Hepatic stellate cell (primary cell): ENCODE measurements at regions not wholly inside any gene's neighbourhood (a gene's known extent, or its start where the extent isn't known, plus 50 kb on each side); places are given as distances from the start of the nearest gene placed in this dataset.
"Not testable (repeated sequence)": the region's sequence is repeated elsewhere in the genome, so short reads cannot be mapped to it uniquely, and the experiment has no call there.

Source experiments
- DNase-seq: peaks from one replicate; pipeline ENCODE4 v3.0.0; 2011; ENCODE audit warnings: low spot score

GRCh38 chr10:44742248-44742647 lies 168.9 kb upstream of the TMEM72 start:
- DNase-seq: no peak

DNA sequence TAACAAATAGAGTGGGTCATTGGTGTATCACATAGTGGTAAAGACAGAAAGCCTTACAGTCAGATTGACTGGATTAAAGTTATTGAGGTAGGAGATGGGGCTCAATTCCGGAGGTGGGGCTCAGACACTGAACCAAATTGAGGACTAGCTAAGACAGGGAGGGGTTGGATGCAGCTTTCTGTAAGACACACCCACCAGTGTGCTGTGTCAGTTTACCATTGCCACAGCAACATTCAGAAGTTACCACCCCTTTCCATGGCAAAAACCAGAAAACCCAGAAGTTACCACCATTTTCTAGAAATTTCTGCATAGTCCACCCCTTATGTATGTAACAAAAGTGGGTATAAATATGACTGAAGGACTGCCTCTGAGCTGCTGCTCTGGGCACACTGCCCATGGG lies 167.6 kb upstream of the TMEM72 start:
- DNase-seq: no peak

GRCh38 chr10:44745920-44746319 lies 165.2 kb upstream of the TMEM72 start:
- DNase-seq: no peak

DNA sequence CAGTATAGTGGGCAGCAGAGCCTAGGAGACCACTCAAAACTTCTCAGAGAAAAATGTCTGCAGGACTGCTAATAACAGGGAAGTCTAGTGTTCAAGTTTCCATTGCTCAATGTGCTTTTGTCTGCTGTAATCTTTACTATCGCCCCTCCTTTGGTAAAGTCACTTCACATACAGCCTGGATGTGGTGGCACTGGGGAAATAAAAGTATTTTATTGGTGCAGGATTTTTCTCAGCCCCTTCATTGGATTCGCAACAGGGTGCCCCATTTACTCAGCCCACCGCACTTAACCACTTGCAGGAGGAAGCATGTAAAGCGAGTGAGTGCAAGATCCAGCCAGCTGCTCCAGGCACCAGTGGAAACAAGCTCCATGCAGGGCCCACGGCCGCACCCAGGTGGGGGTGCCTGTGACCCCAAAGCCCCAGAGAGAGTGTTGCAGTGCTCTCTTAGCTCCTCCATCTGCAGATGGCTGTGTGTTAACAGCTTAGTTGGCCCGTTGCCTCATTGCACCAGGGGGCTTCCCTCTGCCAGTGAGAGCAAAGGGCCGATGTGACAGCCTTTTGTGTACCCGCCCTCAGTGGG lies 163.5 kb upstream of the TMEM72 start:
- no peak for DNase-seq

- no peak for DNase-seq
Observed at GRCh38 chr10:44749151-44749550, 162.0 kb upstream of the TMEM72 start.

GRCh38 chr10:44752451-44753441 lies 158.4 kb upstream of the TMEM72 start:
- DNase-seq: peak; percentile 63

GRCh38 chr10:44754355-44754754 lies 156.8 kb upstream of the TMEM72 start:
- DNase-seq: not testable (repeated sequence)

DNA sequence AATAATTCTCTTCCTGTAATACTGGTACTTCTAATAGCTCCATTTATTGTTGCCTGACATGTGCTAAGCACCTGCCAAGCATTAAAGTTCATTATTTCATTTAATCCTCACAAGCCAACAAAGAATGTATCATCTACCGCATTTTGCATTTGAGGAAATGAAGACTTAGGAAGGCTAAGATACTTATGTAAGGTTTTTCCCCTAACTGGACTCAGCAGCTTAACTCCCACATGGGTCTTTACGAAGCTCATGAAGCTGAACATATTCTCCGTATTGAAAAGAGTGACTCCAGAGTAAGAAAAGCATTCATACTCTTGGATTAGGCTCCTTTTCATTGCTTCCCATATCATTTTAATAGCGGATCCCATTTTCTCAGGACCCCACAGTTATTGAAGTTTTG lies 155.7 kb upstream of the TMEM72 start:
- DNase-seq: no peak

- DNase-seq: peak; percentile 34
Observed at GRCh38 chr10:44756216-44756615, 154.9 kb upstream of the TMEM72 start.

DNA sequence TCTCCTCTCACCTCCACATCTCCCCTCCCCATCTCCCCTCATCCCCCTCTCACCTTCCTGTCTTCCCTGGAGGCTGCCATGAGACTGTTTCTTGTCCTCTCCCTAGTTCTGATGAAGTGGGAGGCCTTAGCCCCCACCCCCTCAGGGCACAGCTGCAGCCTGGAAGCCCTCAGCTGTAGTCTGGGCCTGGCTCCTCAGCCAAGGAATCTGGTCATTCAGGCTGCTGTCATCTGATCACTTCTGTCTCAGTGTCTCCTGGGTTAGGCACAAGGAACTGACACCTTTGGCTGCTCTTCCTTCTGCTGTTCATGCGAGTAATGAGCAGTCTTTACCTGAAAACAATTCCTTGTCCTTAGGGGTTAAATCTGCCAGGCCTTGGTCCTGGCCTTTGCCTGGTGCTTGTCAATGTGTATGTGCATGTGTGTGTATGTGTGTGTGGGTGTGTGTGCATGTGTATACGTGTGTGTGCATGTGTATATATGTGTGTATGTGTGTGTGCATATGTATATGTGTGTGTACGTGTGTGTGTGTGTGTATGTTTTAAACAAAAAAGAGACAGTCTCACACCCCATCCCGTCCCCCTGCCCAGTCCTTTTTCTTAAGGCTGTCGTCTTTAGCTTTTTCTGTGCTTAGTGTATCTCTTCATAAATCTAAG lies 153.5 kb upstream of the TMEM72 start:
- no peak for DNase-seq

GRCh38 chr10:44759122-44759521 lies 152.0 kb upstream of the TMEM72 start:
- DNase-seq: no peak

DNA sequence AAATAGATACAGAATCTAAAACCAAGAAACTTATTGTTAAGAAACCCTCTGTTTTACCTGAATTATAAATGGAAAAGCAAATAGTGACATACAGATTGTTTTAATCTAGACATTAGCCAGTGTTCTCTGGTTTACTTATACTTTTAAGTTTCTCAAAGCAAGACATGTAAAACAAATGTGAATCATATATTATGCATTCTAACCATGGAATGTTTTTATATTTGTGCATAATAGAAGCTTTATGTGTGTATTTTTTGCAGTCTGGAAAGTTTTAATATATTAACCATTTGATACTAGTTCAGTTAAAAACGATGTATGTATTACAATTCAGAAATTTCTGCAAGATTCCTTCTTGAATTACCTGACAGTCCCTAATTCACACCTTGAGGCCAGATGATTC lies 150.6 kb upstream of the TMEM72 start:
- no peak for DNase-seq

GRCh38 chr10:44761076-44761475 lies 150.1 kb upstream of the TMEM72 start:
- no peak for DNase-seq

GRCh38 chr10:44763331-44763730 lies 147.8 kb upstream of the TMEM72 start:
- DNase-seq: no peak

DNA sequence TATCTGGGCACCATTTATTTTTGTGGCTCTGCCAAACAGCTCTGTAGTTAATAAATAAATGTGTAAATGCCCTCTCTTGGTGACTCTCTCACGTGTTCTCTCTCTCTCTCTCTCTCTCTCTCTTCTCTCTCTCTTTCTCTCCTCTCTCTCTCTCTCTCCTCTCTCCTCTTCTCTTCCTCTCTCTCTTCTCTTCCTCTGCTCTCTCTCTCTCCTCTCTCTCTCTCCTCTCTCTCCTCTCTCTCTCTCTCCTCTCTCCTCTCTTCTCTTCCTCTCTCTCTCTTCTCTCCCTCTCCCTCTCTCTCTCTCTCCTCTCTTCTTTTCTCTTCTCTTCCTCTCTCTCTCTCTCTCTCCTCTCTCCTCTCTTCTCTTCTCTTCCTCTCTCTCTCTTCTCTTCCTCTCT lies 145.8 kb upstream of the TMEM72 start:
- DNase-seq: no peak

- DNase-seq: no peak
Observed at GRCh38 chr10:44766631-44767030, 144.5 kb upstream of the TMEM72 start.

GRCh38 chr10:44769450-44769849 lies 141.7 kb upstream of the TMEM72 start:
- no peak for DNase-seq

GRCh38 chr10:44771233-44771995 lies 139.7 kb upstream of the TMEM72 start:
- DNase-seq: no peak

DNA sequence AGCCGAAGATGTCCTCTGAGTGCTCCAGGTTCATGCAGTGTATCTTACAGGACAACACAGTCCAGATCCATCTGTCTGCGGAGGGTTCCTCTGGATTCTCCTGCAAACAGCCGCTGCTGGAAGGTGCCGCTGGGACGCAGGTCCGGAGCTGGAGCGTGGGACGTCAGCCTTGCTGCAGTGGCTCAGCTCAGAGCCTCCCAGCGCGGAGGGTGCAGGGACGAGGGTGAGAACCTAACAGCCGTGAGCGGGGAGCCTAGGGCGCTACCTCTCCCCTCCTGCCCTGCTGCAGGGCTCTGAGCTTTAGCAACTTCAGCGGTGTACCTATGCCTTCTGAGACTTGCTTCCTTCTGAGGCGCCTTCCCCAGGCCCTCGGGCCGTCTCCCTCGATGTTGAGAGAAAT lies 137.6 kb upstream of the TMEM72 start:
- no peak for DNase-seq

- DNase-seq: peak; percentile 22
Observed at GRCh38 chr10:44774676-44775401, 136.3 kb upstream of the TMEM72 start.

- no peak for DNase-seq
Observed at GRCh38 chr10:44775402-44775741, 135.8 kb upstream of the TMEM72 start.

- no peak for DNase-seq
Observed at GRCh38 chr10:44776181-44776580, 135.0 kb upstream of the TMEM72 start.
